ENCODE measurements at regions not wholly inside any gene's neighbourhood (a gene's known extent, or its start where the extent isn't known, plus 50 kb on each side); places are given as distances from the start of the nearest gene placed in this dataset.

DNA sequence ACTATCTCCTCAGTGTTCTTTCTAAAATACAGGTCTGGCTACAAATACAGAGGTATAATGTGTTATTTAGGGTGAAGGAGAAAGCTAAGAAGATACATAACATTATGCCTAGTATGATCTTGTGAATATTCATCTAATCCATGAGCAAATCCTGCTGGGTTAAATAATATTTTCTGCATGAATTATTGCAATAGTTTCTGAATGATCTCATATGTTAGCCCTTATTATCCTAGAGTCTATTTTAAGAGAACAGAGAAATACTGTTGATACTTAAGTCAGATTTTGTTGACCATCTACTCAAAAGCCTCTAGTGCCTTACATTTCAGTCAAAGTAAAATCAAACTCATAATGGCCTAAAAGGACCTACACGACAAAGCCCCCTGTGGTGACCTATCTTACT lies 382.3 kb downstream of the FIGN start:
- TF ChIP-seq NR3C1 (IDR thresholded peaks at IDR 0.05): no peak
- no peak for TF ChIP-seq POLR2A (IDR thresholded peaks at IDR 0.05; ENCODE audit: low read length)
- no peak for TF ChIP-seq CTCF (IDR thresholded peaks at IDR 0.05)
- no peak for TF ChIP-seq MAX (IDR thresholded peaks at IDR 0.05)
- TF ChIP-seq JUNB (IDR thresholded peaks at IDR 0.05): no peak
- TF ChIP-seq MAFK (IDR thresholded peaks at IDR 0.05; ENCODE audit: partially characterized antibody): no peak
- no peak for TF ChIP-seq RARB (CRISPR knock-in tag; IDR thresholded peaks at IDR 0.05)
- no peak for TF ChIP-seq REST (IDR thresholded peaks at IDR 0.05)
- no peak for TF ChIP-seq BHLHE40 (IDR thresholded peaks at IDR 0.05; ENCODE audit: low read depth, low read length)
- TF ChIP-seq, protein P1, sequence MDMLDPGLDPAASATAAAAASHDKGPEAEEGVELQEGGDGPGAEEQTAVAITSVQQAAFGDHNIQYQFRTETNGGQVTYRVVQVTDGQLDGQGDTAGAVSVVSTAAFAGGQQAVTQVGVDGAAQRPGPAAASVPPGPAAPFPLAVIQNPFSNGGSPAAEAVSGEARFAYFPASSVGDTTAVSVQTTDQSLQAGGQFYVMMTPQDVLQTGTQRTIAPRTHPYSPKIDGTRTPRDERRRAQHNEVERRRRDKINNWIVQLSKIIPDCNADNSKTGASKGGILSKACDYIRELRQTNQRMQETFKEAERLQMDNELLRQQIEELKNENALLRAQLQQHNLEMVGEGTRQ (IDR thresholded peaks at IDR 0.05): no peak
- TF ChIP-seq SMC3 (IDR thresholded peaks at IDR 0.05): no peak
- no peak for TF ChIP-seq ZSCAN20 (CRISPR knock-in tag; IDR thresholded peaks at IDR 0.05)
- TF ChIP-seq ATOH8 (CRISPR knock-in tag; IDR thresholded peaks at IDR 0.05; ENCODE audit: low read depth): no peak
- TF ChIP-seq MYC (IDR thresholded peaks at IDR 0.05; ENCODE audit: borderline replicate concordance, low read length): no peak

Measured in A549 (cell line).